Hematopoietic multipotent progenitor cell treated with erythropoietin and hydrocortisone succinate and interleukin-3 and kit ligand, for 4 days (in vitro differentiated cells): ENCODE measurements at regions not wholly inside any gene's neighbourhood (a gene's known extent, or its start where the extent isn't known, plus 50 kb on each side); places are given as distances from the start of the nearest gene placed in this dataset.
A peak's percentile ranks its signal among the peaks of the same experiment; 100 is the strongest.

Experiments used
- DNase-seq: peaks from one replicate; pipeline ENCODE4 v3.0.0-alpha.2; 2015

GRCh38 chr2:188720811-188721605, 253.2 kb upstream of the COL3A1 start:
- no peak for DNase-seq

- DNase-seq: no peak
These were observed 252.4 kb upstream of the COL3A1 start for GRCh38 chr2:188721784-188722183.

GRCh38 chr2:188725746-188726360, 248.3 kb upstream of the COL3A1 start:
- no peak for DNase-seq

GRCh38 chr2:188726626-188727247, 247.4 kb upstream of the COL3A1 start:
- DNase-seq: no peak

- no peak for DNase-seq
These were observed 246.3 kb upstream of the COL3A1 start for GRCh38 chr2:188727846-188728245.

- DNase-seq: no peak
These were observed 239.5 kb upstream of the COL3A1 start for GRCh38 chr2:188734691-188735090.

- DNase-seq: no peak
These were observed 227.4 kb upstream of the COL3A1 start for GRCh38 chr2:188746727-188747126.

- no peak for DNase-seq
These were observed 222.4 kb upstream of the COL3A1 start for GRCh38 chr2:188751816-188752215.

- no peak for DNase-seq
These were observed 221.9 kb upstream of the COL3A1 start for GRCh38 chr2:188752311-188752710.

GRCh38 chr2:188762151-188762550, 212.0 kb upstream of the COL3A1 start:
- no peak for DNase-seq

GRCh38 chr2:188765522-188766470, 208.4 kb upstream of the COL3A1 start:
- peak; percentile 28 for DNase-seq

- DNase-seq: no peak
These were observed 207.7 kb upstream of the COL3A1 start for GRCh38 chr2:188766471-188766856.

- no peak for DNase-seq
These were observed 207.0 kb upstream of the COL3A1 start for GRCh38 chr2:188767176-188767575.

GRCh38 chr2:188770296-188770695, 203.9 kb upstream of the COL3A1 start:
- no peak for DNase-seq

- peak; percentile 1 for DNase-seq
These were observed 201.1 kb upstream of the COL3A1 start for GRCh38 chr2:188773075-188773474.

- DNase-seq: no peak
These were observed 197.5 kb upstream of the COL3A1 start for GRCh38 chr2:188776634-188777033.

GRCh38 chr2:188784269-188784762, 189.9 kb upstream of the COL3A1 start:
- no peak for DNase-seq

- DNase-seq: no peak
These were observed 189.1 kb upstream of the COL3A1 start for GRCh38 chr2:188785061-188785460.

- DNase-seq: no peak
These were observed 188.7 kb upstream of the COL3A1 start for GRCh38 chr2:188785490-188785889.

GRCh38 chr2:188786368-188786841, 187.8 kb upstream of the COL3A1 start:
- no peak for DNase-seq

GRCh38 chr2:188787021-188787657, 187.0 kb upstream of the COL3A1 start:
- no peak for DNase-seq

- no peak for DNase-seq
These were observed 186.4 kb upstream of the COL3A1 start for GRCh38 chr2:188787658-188788240.
